HG03442 (cell line): ENCODE measurements at regions not wholly inside any gene's neighbourhood (a gene's known extent, or its start where the extent isn't known, plus 50 kb on each side); places are given as distances from the start of the nearest gene placed in this dataset.

Experiments
- ATAC-seq: cut with Tn5 transposase; IDR thresholded peaks from one replicate; pipeline ENCODE4 v1.9.1; 2021; ENCODE audit warnings: mild to moderate bottlenecking, moderate library complexity; ENCODE audit not compliant: unreplicated experiment

GRCh38 chr2:104788742-104789455 is 65.0 kb upstream of the POU3F3 start:
- ATAC-seq: no peak

- no peak for ATAC-seq
Observed at GRCh38 chr2:104790100-104790811, 63.7 kb upstream of the POU3F3 start.

- ATAC-seq: no peak
Observed at GRCh38 chr2:104790901-104791495, 62.9 kb upstream of the POU3F3 start.

GRCh38 chr2:104793966-104794365 is 59.9 kb upstream of the POU3F3 start:
- ATAC-seq: no peak

GRCh38 chr2:104794441-104794840 is 59.5 kb upstream of the POU3F3 start:
- ATAC-seq: no peak
